ENCODE measurements at regions not wholly inside any gene's neighbourhood (a gene's known extent, or its start where the extent isn't known, plus 50 kb on each side); places are given as distances from the start of the nearest gene placed in this dataset.

DNA sequence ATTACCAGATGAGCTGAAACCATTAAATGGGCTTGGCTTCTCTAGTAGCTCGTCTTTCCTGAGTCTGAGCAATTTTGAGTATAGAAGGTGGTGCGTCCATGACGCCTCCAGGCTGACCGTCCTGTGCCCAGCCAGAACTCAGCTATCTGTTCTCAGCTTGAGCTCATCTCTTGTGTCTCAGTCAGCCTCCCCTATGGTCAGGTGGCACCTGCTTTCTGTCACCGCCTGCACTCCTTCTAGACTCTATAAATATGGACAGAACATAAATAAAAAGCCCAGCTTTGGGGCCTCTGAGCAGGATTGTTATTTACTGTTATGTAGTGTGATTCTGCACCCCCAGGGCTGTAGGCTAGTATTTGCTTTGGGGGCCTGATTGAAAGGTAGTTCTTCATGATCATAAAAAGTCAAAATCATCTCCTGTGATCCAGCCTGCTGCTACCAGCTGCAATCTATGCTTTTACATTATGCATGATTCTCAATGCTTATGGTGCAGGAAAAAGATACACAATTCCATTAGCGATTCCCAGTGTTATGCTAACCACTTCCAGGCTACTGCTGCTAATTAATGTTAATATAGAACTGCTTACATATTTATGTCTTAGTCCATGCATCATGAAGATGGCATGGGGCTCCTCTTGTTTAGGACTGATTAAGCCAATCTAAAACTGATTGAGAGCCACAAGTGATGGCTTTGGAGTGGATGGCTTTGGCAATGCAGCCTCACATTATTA is 72.5 kb upstream of the TMTC4 start:
- TF ChIP-seq, protein P1, sequence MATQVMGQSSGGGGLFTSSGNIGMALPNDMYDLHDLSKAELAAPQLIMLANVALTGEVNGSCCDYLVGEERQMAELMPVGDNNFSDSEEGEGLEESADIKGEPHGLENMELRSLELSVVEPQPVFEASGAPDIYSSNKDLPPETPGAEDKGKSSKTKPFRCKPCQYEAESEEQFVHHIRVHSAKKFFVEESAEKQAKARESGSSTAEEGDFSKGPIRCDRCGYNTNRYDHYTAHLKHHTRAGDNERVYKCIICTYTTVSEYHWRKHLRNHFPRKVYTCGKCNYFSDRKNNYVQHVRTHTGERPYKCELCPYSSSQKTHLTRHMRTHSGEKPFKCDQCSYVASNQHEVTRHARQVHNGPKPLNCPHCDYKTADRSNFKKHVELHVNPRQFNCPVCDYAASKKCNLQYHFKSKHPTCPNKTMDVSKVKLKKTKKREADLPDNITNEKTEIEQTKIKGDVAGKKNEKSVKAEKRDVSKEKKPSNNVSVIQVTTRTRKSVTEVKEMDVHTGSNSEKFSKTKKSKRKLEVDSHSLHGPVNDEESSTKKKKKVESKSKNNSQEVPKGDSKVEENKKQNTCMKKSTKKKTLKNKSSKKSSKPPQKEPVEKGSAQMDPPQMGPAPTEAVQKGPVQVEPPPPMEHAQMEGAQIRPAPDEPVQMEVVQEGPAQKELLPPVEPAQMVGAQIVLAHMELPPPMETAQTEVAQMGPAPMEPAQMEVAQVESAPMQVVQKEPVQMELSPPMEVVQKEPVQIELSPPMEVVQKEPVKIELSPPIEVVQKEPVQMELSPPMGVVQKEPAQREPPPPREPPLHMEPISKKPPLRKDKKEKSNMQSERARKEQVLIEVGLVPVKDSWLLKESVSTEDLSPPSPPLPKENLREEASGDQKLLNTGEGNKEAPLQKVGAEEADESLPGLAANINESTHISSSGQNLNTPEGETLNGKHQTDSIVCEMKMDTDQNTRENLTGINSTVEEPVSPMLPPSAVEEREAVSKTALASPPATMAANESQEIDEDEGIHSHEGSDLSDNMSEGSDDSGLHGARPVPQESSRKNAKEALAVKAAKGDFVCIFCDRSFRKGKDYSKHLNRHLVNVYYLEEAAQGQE (IDR thresholded peaks at IDR 0.05; ENCODE audit: unreplicated experiment): no peak
- TF ChIP-seq, protein P2, sequence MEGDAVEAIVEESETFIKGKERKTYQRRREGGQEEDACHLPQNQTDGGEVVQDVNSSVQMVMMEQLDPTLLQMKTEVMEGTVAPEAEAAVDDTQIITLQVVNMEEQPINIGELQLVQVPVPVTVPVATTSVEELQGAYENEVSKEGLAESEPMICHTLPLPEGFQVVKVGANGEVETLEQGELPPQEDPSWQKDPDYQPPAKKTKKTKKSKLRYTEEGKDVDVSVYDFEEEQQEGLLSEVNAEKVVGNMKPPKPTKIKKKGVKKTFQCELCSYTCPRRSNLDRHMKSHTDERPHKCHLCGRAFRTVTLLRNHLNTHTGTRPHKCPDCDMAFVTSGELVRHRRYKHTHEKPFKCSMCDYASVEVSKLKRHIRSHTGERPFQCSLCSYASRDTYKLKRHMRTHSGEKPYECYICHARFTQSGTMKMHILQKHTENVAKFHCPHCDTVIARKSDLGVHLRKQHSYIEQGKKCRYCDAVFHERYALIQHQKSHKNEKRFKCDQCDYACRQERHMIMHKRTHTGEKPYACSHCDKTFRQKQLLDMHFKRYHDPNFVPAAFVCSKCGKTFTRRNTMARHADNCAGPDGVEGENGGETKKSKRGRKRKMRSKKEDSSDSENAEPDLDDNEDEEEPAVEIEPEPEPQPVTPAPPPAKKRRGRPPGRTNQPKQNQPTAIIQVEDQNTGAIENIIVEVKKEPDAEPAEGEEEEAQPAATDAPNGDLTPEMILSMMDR (conservative IDR thresholded peaks at IDR 0.05; ENCODE audit: low read depth in 2 of 2): no peak
- no peak for TF ChIP-seq POLR2AphosphoS5 (IDR thresholded peaks at IDR 0.05; ENCODE audit: low read depth)
- TF ChIP-seq EZH2 (IDR thresholded peaks at IDR 0.05; ENCODE audit: low read depth, unreplicated experiment): no peak
- TF ChIP-seq EZH2phosphoT487 (IDR thresholded peaks at IDR 0.05; ENCODE audit: unreplicated experiment): no peak
- TF ChIP-seq ZNF114 (CRISPR knock-in tag; IDR thresholded peaks at IDR 0.05): no peak
- TF ChIP-seq JUNB (IDR thresholded peaks at IDR 0.05; ENCODE audit: unreplicated experiment): no peak
- TF ChIP-seq, protein P3, sequence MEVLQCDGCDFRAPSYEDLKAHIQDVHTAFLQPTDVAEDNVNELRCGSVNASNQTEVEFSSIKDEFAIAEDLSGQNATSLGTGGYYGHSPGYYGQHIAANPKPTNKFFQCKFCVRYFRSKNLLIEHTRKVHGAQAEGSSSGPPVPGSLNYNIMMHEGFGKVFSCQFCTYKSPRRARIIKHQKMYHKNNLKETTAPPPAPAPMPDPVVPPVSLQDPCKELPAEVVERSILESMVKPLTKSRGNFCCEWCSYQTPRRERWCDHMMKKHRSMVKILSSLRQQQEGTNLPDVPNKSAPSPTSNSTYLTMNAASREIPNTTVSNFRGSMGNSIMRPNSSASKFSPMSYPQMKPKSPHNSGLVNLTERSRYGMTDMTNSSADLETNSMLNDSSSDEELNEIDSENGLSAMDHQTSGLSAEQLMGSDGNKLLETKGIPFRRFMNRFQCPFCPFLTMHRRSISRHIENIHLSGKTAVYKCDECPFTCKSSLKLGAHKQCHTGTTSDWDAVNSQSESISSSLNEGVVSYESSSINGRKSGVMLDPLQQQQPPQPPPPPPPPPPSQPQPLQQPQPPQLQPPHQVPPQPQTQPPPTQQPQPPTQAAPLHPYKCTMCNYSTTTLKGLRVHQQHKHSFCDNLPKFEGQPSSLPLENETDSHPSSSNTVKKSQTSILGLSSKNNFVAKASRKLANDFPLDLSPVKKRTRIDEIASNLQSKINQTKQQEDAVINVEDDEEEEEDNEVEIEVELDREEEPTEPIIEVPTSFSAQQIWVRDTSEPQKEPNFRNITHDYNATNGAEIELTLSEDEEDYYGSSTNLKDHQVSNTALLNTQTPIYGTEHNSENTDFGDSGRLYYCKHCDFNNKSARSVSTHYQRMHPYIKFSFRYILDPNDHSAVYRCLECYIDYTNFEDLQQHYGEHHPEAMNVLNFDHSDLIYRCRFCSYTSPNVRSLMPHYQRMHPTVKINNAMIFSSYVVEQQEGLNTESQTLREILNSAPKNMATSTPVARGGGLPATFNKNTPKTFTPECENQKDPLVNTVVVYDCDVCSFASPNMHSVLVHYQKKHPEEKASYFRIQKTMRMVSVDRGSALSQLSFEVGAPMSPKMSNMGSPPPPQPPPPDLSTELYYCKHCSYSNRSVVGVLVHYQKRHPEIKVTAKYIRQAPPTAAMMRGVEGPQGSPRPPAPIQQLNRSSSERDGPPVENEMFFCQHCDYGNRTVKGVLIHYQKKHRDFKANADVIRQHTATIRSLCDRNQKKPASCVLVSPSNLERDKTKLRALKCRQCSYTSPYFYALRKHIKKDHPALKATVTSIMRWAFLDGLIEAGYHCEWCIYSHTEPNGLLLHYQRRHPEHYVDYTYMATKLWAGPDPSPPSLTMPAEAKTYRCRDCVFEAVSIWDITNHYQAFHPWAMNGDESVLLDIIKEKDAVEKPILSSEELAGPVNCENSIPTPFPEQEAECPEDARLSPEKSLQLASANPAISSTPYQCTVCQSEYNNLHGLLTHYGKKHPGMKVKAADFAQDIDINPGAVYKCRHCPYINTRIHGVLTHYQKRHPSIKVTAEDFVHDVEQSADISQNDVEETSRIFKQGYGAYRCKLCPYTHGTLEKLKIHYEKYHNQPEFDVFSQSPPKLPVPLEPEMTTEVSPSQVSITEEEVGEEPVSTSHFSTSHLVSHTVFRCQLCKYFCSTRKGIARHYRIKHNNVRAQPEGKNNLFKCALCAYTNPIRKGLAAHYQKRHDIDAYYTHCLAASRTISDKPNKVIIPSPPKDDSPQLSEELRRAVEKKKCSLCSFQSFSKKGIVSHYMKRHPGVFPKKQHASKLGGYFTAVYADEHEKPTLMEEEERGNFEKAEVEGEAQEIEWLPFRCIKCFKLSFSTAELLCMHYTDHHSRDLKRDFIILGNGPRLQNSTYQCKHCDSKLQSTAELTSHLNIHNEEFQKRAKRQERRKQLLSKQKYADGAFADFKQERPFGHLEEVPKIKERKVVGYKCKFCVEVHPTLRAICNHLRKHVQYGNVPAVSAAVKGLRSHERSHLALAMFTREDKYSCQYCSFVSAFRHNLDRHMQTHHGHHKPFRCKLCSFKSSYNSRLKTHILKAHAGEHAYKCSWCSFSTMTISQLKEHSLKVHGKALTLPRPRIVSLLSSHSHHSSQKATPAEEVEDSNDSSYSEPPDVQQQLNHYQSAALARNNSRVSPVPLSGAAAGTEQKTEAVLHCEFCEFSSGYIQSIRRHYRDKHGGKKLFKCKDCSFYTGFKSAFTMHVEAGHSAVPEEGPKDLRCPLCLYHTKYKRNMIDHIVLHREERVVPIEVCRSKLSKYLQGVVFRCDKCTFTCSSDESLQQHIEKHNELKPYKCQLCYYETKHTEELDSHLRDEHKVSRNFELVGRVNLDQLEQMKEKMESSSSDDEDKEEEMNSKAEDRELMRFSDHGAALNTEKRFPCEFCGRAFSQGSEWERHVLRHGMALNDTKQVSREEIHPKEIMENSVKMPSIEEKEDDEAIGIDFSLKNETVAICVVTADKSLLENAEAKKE (CRISPR knock-in tag; IDR thresholded peaks at IDR 0.05): no peak
- TF ChIP-seq, protein P4, sequence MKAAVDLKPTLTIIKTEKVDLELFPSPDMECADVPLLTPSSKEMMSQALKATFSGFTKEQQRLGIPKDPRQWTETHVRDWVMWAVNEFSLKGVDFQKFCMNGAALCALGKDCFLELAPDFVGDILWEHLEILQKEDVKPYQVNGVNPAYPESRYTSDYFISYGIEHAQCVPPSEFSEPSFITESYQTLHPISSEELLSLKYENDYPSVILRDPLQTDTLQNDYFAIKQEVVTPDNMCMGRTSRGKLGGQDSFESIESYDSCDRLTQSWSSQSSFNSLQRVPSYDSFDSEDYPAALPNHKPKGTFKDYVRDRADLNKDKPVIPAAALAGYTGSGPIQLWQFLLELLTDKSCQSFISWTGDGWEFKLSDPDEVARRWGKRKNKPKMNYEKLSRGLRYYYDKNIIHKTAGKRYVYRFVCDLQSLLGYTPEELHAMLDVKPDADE (IDR thresholded peaks at IDR 0.05): no peak

Data from GM23338 (cell line).